ENCODE measurements at regions not wholly inside any gene's neighbourhood (a gene's known extent, or its start where the extent isn't known, plus 50 kb on each side); places are given as distances from the start of the nearest gene placed in this dataset.

DNA sequence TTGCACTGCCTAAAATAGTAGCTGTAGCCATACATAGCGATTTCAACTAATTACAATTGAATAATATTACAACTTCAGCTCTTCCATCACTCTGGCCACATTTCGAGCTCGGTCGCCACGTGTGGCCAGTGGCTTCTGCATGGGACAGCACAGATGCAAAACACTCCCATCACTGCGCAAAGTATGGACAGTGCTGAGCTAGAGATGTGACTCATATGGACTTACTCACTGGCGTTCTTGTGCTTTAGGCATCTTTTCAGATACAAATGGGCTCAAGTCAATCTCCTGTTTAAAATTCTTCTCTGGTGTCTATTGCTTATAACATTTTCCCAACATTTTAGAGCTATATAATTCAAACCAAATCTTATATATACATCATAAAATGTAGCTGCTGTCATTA is 222.7 kb downstream of the ELAVL2 start:
- no peak for DNase-seq
- no peak for TF ChIP-seq CTCF (IDR thresholded peaks at IDR 0.05; ENCODE audit: low read depth, low read length)
- Histone ChIP-seq H3K9me3 (no peaks in the 10 kb centered on the region), H3K4me3 (ENCODE audit: low read depth, low read length) (no peak overlapping the region), H3K4me1 (no peaks in the 10 kb centered on the region), H3K36me3 (no peaks in the 10 kb centered on the region), H3K27me3 (no peaks in the 10 kb centered on the region)

DNA sequence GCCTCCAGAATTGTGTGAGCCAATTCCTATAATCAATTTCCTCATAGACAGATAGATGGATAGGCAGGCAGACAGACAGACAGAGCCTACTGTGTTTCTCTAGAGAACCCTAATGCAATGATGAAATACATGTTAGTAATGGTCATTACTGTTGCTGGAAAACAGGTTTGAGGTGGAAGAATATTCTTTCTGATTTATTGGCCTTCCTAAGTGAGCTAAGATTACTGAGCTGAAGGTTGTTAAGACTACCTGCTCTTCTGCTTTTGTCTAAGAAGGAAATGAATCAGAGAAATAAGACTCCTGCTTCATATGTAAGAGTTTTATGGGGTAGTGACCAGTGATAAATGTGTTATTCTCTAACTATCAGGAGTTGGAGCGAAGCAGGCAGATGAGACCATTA is 219.9 kb downstream of the ELAVL2 start:
- Histone ChIP-seq H3K36me3 (no peaks in the 10 kb centered on the region), H3K9me3 (no peaks in the 10 kb centered on the region), H3K4me1 (no peaks in the 10 kb centered on the region), H3K27me3 (no peaks in the 10 kb centered on the region), H3K4me3 (ENCODE audit: low read depth, low read length) (no peak overlapping the region)
- no peak for DNase-seq
- TF ChIP-seq CTCF (IDR thresholded peaks at IDR 0.05; ENCODE audit: low read depth, low read length): no peak

- no peaks in the 10 kb centered on the region for H3K27me3 ChIP-seq
- no peak for TF ChIP-seq CTCF (IDR thresholded peaks at IDR 0.05; ENCODE audit: low read depth, low read length)
- DNase-seq: no peak
- H3K4me3 ChIP-seq (ENCODE audit: low read depth, low read length): no peak overlapping the region
- H3K9me3 ChIP-seq: no peaks in the 10 kb centered on the region
- no peaks in the 10 kb centered on the region for H3K4me1 ChIP-seq
- H3K36me3 ChIP-seq: no peaks in the 10 kb centered on the region
Observed at GRCh38 chr9:23608456-23608855, 217.6 kb downstream of the ELAVL2 start.

DNA sequence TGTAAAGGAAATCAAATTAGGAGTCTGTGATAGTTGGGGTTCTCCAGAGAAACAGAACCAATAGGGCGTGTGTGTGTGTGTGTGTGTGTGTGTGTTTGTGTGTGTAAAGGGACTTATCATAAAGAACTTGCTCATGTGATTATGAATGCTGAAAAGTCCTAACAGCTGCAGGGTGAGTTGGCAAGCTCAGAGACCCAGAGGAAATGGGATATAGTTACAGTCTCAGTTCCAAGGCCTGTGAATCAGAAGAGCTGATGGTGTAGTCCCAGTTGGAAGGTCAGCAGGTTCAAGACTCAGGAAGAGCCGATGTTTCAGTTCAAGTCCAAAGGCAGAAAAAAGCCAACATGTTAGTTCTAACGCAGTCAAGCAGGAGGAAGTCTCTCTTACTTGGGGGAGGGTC is 214.2 kb downstream of the ELAVL2 start:
- H3K9me3 ChIP-seq: no peaks in the 10 kb centered on the region
- TF ChIP-seq CTCF (IDR thresholded peaks at IDR 0.05; ENCODE audit: low read depth, low read length): no peak

GRCh38 chr9:23615569-23615968 is 210.5 kb downstream of the ELAVL2 start:
- Histone ChIP-seq H3K4me3 (ENCODE audit: low read depth, low read length) (no peak overlapping the region), H3K27me3 (no peaks in the 10 kb centered on the region), H3K9me3 (no peaks in the 10 kb centered on the region), H3K36me3 (no peaks in the 10 kb centered on the region), H3K4me1 (no peaks in the 10 kb centered on the region)
- DNase-seq: no peak
- TF ChIP-seq CTCF (IDR thresholded peaks at IDR 0.05; ENCODE audit: low read depth, low read length): no peak

More for the DNA sequence above, 214.2 kb downstream of the ELAVL2 start:
- no peak for DNase-seq
- Histone ChIP-seq H3K4me3 (ENCODE audit: low read depth, low read length) (no peak overlapping the region), H3K4me1 (no peaks in the 10 kb centered on the region), H3K27me3 (no peaks in the 10 kb centered on the region), H3K36me3 (no peaks in the 10 kb centered on the region)

DNA sequence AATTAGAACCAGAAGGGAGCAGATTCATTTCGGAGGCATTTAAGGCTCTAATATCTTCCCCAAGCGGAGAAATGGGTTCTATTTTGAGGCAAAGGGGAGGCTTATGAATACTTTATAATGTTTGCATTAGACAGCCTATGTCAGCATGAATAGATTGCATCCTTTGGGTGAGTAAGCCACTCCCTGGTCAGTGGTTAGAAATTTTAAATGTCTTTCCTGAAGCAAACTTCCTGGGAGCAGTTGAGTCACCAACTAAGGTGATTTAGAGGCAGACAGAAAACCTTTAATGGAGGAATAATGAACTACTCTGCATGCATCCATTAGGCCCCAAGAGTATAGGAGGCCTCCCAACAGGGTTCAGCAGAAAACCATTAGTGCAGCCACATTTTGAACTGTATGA is 204.9 kb downstream of the ELAVL2 start:
- no peaks in the 10 kb centered on the region for H3K27me3 ChIP-seq
- H3K4me3 ChIP-seq (ENCODE audit: low read depth, low read length): no peak overlapping the region
- no peak for DNase-seq
- H3K4me1 ChIP-seq: no peaks in the 10 kb centered on the region
- TF ChIP-seq CTCF (IDR thresholded peaks at IDR 0.05; ENCODE audit: low read depth, low read length): no peak
- H3K9me3 ChIP-seq: no peaks in the 10 kb centered on the region
- H3K36me3 ChIP-seq: no peaks in the 10 kb centered on the region
